Right lobe of liver (tissue), 6 donors: ENCODE measurements at regions not wholly inside any gene's neighbourhood (a gene's known extent, or its start where the extent isn't known, plus 50 kb on each side); places are given as distances from the start of the nearest gene placed in this dataset.
A peak's percentile ranks its signal among the peaks of the same experiment; 100 is the strongest.

Experiments used
- ATAC-seq, 4 donors: fragments of 200-7000 bp; cut with Tn5 transposase; one replicate each; pipeline ENCODE4 v1.9.1; 2020; ENCODE audit warnings: mild to moderate bottlenecking in 4 of 4, moderate library complexity in 4 of 4
- DNase-seq, 3 donors: peaks; one replicate each; pipeline ENCODE4 v3.0.0-alpha.2; 2020
- H3K27ac ChIP-seq, 3 donors: fragments of 200-600 bp; one replicate each; pipeline ENCODE4 v1.8.0; 2022
- H3K27me3 ChIP-seq, 2 donors: fragments of 200-600 bp; one replicate each; pipeline ENCODE4 v1.8.0; 2022
- H3K36me3 ChIP-seq, 4 donors: fragments of 200-600 bp; sonication (generic) in 1 of 4; one replicate each; pipeline versions ENCODE4 v1.5.1 to v1.8.0; 2017 to 2022; ENCODE audit warnings: control low read depth in 1 of 4
- H3K4me1 ChIP-seq, 4 donors: fragments of 200-600 bp; sonication (generic) in 1 of 4; one replicate each; pipeline versions ENCODE4 v1.5.1 to v1.8.0; 2017 to 2022; ENCODE audit warnings: control low read depth in 1 of 4
- H3K4me3 ChIP-seq, 3 donors: fragments of 200-600 bp; one replicate each; pipeline ENCODE4 v1.8.0; 2022
- H3K9me3 ChIP-seq, 4 donors: fragments of 200-600 bp; sonication (generic) in 1 of 4; one replicate each; pipeline versions ENCODE4 v1.5.1 to v1.8.0; 2017 to 2022; ENCODE audit warnings: control low read depth in 1 of 4
- POLR2A ChIP-seq: fragments of 450-650 bp; IDR thresholded peaks from one replicate; pipeline ENCODE4 v1.6.1; 2017; ENCODE audit warnings: antibody characterized with exemption, mild to moderate bottlenecking
- WGBS: methylation state at CpG from one replicate; pipeline ENCODE4 v1.1.6; 2018; ENCODE audit warnings: low coverage, low lambda C conversion rate; ENCODE audit not compliant: insufficient coverage; ENCODE audit errors: missing lambda C conversion rate; 5-methylcytosine and 5-hydroxymethylcytosine counted together
- intact Hi-C, 2 donors: fragments of 100-400 bp; cut with DNase I; formaldehyde crosslinking; loops; one replicate each; pipeline versions ENCODE4 v1.11.2 to v1.14.1; 2022
- TF ChIP-seq, protein P1 (sequence below), 4 donors: fragments of 200-600 bp in 3 of 4; fragments of 450-650 bp in 1 of 4; IDR thresholded peaks; one replicate each; pipeline versions ENCODE4 v1.5.1 to v1.8.0; 2016 to 2022; ENCODE audit warnings: antibody characterized with exemption in 4 of 4, mild to moderate bottlenecking in 2 of 4
- donor health status: DM: no; HTN: yes; CAD: no.
- donor health status: DM: no; HTN: no; CAD: no.
- donor health status: DM: no; HTN: no; CAD: no.
- donor health status: DM: no; HTN: yes; CAD: no.
- donor health status: DM: no; HTN: yes; CAD: no.

DNA sequence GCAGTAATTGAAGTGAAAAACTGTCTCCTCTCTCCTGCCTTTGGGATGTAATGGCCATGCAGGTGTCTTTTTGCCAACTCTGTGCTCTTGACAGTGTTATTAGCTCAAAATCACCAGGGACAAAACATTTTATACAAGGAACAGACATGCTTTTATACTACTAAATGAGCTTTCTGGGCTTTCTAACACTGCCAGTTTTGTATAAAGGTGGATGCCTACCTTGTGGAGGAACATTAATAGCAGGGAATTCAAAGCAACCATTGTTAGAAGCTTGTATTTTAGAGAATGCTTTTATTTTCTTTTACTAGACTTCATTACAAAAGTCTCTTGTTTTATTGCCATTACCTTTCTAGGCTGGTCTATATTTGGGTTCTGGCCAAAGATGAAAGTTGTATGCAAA, 54.7 kb upstream of the ARSJ start:
- no peak overlapping the region for H3K27ac ChIP-seq
- no peaks in the 10 kb centered on the region for H3K27me3 ChIP-seq
- TF ChIP-seq, protein P1, sequence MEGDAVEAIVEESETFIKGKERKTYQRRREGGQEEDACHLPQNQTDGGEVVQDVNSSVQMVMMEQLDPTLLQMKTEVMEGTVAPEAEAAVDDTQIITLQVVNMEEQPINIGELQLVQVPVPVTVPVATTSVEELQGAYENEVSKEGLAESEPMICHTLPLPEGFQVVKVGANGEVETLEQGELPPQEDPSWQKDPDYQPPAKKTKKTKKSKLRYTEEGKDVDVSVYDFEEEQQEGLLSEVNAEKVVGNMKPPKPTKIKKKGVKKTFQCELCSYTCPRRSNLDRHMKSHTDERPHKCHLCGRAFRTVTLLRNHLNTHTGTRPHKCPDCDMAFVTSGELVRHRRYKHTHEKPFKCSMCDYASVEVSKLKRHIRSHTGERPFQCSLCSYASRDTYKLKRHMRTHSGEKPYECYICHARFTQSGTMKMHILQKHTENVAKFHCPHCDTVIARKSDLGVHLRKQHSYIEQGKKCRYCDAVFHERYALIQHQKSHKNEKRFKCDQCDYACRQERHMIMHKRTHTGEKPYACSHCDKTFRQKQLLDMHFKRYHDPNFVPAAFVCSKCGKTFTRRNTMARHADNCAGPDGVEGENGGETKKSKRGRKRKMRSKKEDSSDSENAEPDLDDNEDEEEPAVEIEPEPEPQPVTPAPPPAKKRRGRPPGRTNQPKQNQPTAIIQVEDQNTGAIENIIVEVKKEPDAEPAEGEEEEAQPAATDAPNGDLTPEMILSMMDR (IDR thresholded peaks at IDR 0.05) = no peak
- TF ChIP-seq POLR2A = no peak
- peaks cover 0 to 10% (median 0%) of the 10 kb centered on the region in 4 donors for H3K4me1 ChIP-seq
- no peak overlapping the region for H3K4me3 ChIP-seq
- DNase-seq (no peak), ATAC-seq (no peak)
- no peaks in the 10 kb centered on the region for H3K9me3 ChIP-seq
- intact Hi-C loops = no loop called here
- no peaks in the 10 kb centered on the region for H3K36me3 ChIP-seq

GRCh38 chr4:114036426-114036825, 57.0 kb upstream of the ARSJ start:
- ATAC-seq = no peak
- no peak overlapping the region for H3K4me3 ChIP-seq
- intact Hi-C loops = no loop called here
- peaks cover 0 to 18% (median 0%) of the 10 kb centered on the region in 4 donors for H3K4me1 ChIP-seq
- no peaks in the 10 kb centered on the region for H3K36me3 ChIP-seq
- no peak overlapping the region for H3K27ac ChIP-seq
- WGBS = 68% methylated on average over 4 of the region's 4 CpGs
- no peaks in the 10 kb centered on the region for H3K27me3 ChIP-seq
- H3K9me3 ChIP-seq = no peaks in the 10 kb centered on the region
- no peak for DNase-seq
- TF ChIP-seq, protein P1 (IDR thresholded peaks at IDR 0.05) = no peak
- no peak for TF ChIP-seq POLR2A

GRCh38 chr4:114036864-114037263, 57.4 kb upstream of the ARSJ start:
- intact Hi-C loops = no loop called here
- TF ChIP-seq POLR2A = no peak
- TF ChIP-seq, protein P1 (IDR thresholded peaks at IDR 0.05) = no peak
- peaks cover 0 to 18% (median 0%) of the 10 kb centered on the region in 4 donors for H3K4me1 ChIP-seq
- H3K36me3 ChIP-seq = no peaks in the 10 kb centered on the region
- H3K27ac ChIP-seq = no peak overlapping the region
- no peak overlapping the region for H3K4me3 ChIP-seq
- 69% methylated on average over 3 of the region's 5 CpGs for WGBS
- H3K9me3 ChIP-seq = no peaks in the 10 kb centered on the region
- no peak for DNase-seq
- no peaks in the 10 kb centered on the region for H3K27me3 ChIP-seq
- no peak for ATAC-seq

GRCh38 chr4:114037988-114038387, 58.5 kb upstream of the ARSJ start:
- Histone ChIP-seq H3K36me3 (no peaks in the 10 kb centered on the region), H3K9me3 (no peaks in the 10 kb centered on the region), H3K27me3 (no peaks in the 10 kb centered on the region), H3K4me3 (no peak overlapping the region), H3K27ac (no peak overlapping the region), H3K4me1 (peaks cover 0 to 18% (median 0%) of the 10 kb centered on the region in 4 donors)
- intact Hi-C loops = no loop called here
- WGBS = 92% methylated on average over 1 of the region's 1 CpG
- TF ChIP-seq, protein P1 (IDR thresholded peaks at IDR 0.05) = no peak
- TF ChIP-seq POLR2A = no peak
- ATAC-seq (no peak), DNase-seq (no peak)

DNA sequence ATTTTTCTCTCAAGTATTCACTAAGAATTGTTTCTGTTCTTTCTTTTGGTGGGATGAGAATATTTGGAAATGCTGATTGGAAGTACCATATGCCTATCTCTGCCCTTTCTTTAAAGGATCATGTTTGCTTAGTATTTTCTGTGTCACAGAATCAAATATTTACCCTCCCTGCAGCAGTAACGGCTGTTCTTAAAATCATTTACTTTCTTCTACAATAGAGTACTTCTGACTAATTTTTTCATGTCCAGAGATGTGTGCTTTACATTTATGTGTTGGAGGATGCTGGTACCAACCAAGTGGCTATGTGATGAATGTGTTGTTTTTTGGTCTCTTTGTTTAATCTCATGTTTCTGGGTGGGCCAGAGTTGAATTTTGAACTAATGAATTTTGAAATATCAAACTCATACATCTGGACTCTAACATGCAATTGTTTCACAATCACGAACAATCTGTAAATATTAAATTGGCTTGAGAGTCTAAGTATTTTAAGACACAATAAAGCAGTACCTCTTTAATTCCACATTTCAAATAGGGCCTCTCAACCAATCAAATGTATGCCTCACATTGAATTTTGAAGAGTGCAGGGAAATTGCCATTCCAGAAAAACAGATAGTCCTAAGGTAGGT, 59.4 kb upstream of the ARSJ start:
- 29% methylated on average over 2 of the region's 2 CpGs for WGBS
- no peak for TF ChIP-seq POLR2A
- TF ChIP-seq, protein P1 (IDR thresholded peaks at IDR 0.05) = no peak

More for the DNA sequence above, 59.4 kb upstream of the ARSJ start:
- Histone ChIP-seq H3K4me3 (no peak overlapping the region), H3K4me1 (peaks cover 0 to 18% (median 0%) of the 10 kb centered on the region in 4 donors), H3K27me3 (no peaks in the 10 kb centered on the region), H3K9me3 (no peaks in the 10 kb centered on the region), H3K36me3 (no peaks in the 10 kb centered on the region), H3K27ac (no peak overlapping the region)
- ATAC-seq = peak; percentile 62 to 95 (median 85)
- intact Hi-C loops = no loop called here
- DNase-seq = no peak
